Liver (tissue), 8 donors: ENCODE measurements at regions not wholly inside any gene's neighbourhood (a gene's known extent, or its start where the extent isn't known, plus 50 kb on each side); places are given as distances from the start of the nearest gene placed in this dataset.

Experiments used
- DNase-seq: peaks from one replicate; pipeline ENCODE4 v3.0.0-alpha.2; 2017; ENCODE audit warnings: low spot score
- H3K27ac ChIP-seq, 2 donors: one replicate each; pipeline ENCODE4 v1.7.0; 2013; ENCODE audit warnings: inconsistent platforms in 2 of 2, low read length in 2 of 2, control low read depth in 1 of 2, low read depth in 1 of 2, mild to moderate bottlenecking in 1 of 2
- H3K27me3 ChIP-seq, 4 donors: one replicate each; pipeline versions ENCODE4 v1.6.1 to v1.7.0; 2013; ENCODE audit warnings: low read length in 3 of 4, inconsistent platforms in 1 of 4, mild to moderate bottlenecking in 1 of 4, moderate library complexity in 1 of 4; ENCODE audit not compliant: control insufficient read depth in 4 of 4, insufficient read depth in 4 of 4
- H3K36me3 ChIP-seq, 4 donors: one replicate each; pipeline versions ENCODE4 v1.6.1 to v1.7.0; 2013; ENCODE audit warnings: low read length in 3 of 4, mild to moderate bottlenecking in 3 of 4, low read depth in 1 of 4, moderate library complexity in 1 of 4; ENCODE audit not compliant: control insufficient read depth in 4 of 4, insufficient read depth in 3 of 4
- H3K4me1 ChIP-seq, 4 donors: one replicate each; pipeline versions ENCODE4 v1.6.1 to v1.7.0; 2013; ENCODE audit warnings: low read length in 3 of 4, mild to moderate bottlenecking in 3 of 4, moderate library complexity in 1 of 4; ENCODE audit not compliant: control insufficient read depth in 4 of 4, insufficient read depth in 4 of 4
- H3K4me3 ChIP-seq, 3 donors: one replicate each; pipeline versions ENCODE4 v1.6.1 to v1.7.0; 2013; ENCODE audit warnings: low read length in 3 of 3, control low read depth in 1 of 3, low read depth in 1 of 3, mild to moderate bottlenecking in 1 of 3
- H3K9ac ChIP-seq, 2 donors: one replicate each; pipeline ENCODE4 v1.7.0; 2013; ENCODE audit warnings: low read length in 2 of 2, mild to moderate bottlenecking in 2 of 2, moderate library complexity in 2 of 2, control low read depth in 1 of 2, low read depth in 1 of 2
- H3K9me3 ChIP-seq, 4 donors: one replicate each; pipeline versions ENCODE4 v1.6.1 to v1.7.0; 2013; ENCODE audit warnings: low read length in 3 of 4; ENCODE audit not compliant: control insufficient read depth in 4 of 4
- EGR1 ChIP-seq, 2 donors: IDR thresholded peaks; 2 replicates each; pipeline ENCODE4 v1.6.1; 2016 to 2018; ENCODE audit warnings: antibody characterized with exemption in 2 of 2, low read depth in 2 of 2
- FOXA1 ChIP-seq: IDR thresholded peaks from 2 replicates; pipeline ENCODE4 v1.6.1; 2016; ENCODE audit warnings: antibody characterized with exemption
- FOXA2 ChIP-seq: IDR thresholded peaks from 2 replicates; pipeline ENCODE4 v1.6.1; 2016; ENCODE audit warnings: antibody characterized with exemption
- GABPA ChIP-seq, 2 donors: IDR thresholded peaks in 1 of 2; conservative IDR thresholded peaks in 1 of 2; 2 replicates each; pipeline ENCODE4 v1.6.1; 2016; ENCODE audit warnings: antibody characterized with exemption in 2 of 2, mild to moderate bottlenecking in 1 of 2, moderate library complexity in 1 of 2
- HNF4A ChIP-seq, 2 donors: conservative IDR thresholded peaks; 2 replicates each; pipeline ENCODE4 v1.6.1; 2016; ENCODE audit warnings: antibody characterized with exemption in 2 of 2, mild to moderate bottlenecking in 2 of 2
- HNF4G ChIP-seq: IDR thresholded peaks from 2 replicates; pipeline ENCODE4 v1.6.1; 2016; ENCODE audit warnings: antibody characterized with exemption
- JUND ChIP-seq, 2 donors: IDR thresholded peaks; 2 replicates each; pipeline ENCODE4 v1.6.1; 2016; ENCODE audit warnings: antibody characterized with exemption in 2 of 2
- NR2F2 ChIP-seq: IDR thresholded peaks from 2 replicates; pipeline ENCODE4 v1.6.1; 2016; ENCODE audit warnings: antibody characterized with exemption
- RAD21 ChIP-seq, 2 donors: IDR thresholded peaks; 2 replicates each; pipeline ENCODE4 v1.6.1; 2016; ENCODE audit warnings: antibody characterized with exemption in 2 of 2, mild to moderate bottlenecking in 2 of 2
- RXRA ChIP-seq, 2 donors: IDR thresholded peaks; 2 replicates each; pipeline ENCODE4 v1.6.1; 2017 to 2018; ENCODE audit warnings: antibody characterized with exemption in 2 of 2, mild to moderate bottlenecking in 1 of 2
- SP1 ChIP-seq: IDR thresholded peaks from 2 replicates; pipeline ENCODE4 v1.6.1; 2018; ENCODE audit warnings: antibody characterized with exemption, mild to moderate bottlenecking
- TAF1 ChIP-seq: conservative IDR thresholded peaks from 2 replicates; pipeline ENCODE4 v1.6.1; 2016; ENCODE audit warnings: antibody characterized with exemption, mild to moderate bottlenecking
- YY1 ChIP-seq: IDR thresholded peaks from 2 replicates; pipeline ENCODE4 v1.6.1; 2016; ENCODE audit warnings: antibody characterized with exemption, mild to moderate bottlenecking
- WGBS: extraction: QIAGEN DNeasy Blood & Tissue Kit; methylation state at CpG from one replicate; pipeline ENCODE4 v1.1.7; 2013; 5-methylcytosine and 5-hydroxymethylcytosine counted together
- TF ChIP-seq, protein P1 (sequence below): IDR thresholded peaks from 2 replicates; pipeline ENCODE4 v1.6.1; 2016; ENCODE audit warnings: antibody characterized with exemption
- TF ChIP-seq, protein P2 (sequence below): IDR thresholded peaks from 2 replicates; pipeline ENCODE4 v1.6.1; 2016; ENCODE audit warnings: antibody characterized with exemption
- TF ChIP-seq, protein P3 (sequence below): fragments of 150-350 bp; IDR thresholded peaks from 2 replicates; pipeline ENCODE4 v1.5.1; 2017; ENCODE audit warnings: improper control_type of control experiment, low read depth, low read length; ENCODE audit not compliant: missing input control
- TF ChIP-seq, protein P4 (sequence below): IDR thresholded peaks from 2 replicates; pipeline ENCODE4 v1.6.1; 2016; ENCODE audit warnings: antibody characterized with exemption
- TF ChIP-seq, protein P5 (sequence below): IDR thresholded peaks from 2 replicates; pipeline ENCODE4 v1.6.1; 2016; ENCODE audit warnings: antibody characterized with exemption, mild to moderate bottlenecking
- donor health status: healthy.
- donor health status: healthy.
- donor health status: healthy.
- donor health status: healthy.
- donor health status: healthy.

DNA sequence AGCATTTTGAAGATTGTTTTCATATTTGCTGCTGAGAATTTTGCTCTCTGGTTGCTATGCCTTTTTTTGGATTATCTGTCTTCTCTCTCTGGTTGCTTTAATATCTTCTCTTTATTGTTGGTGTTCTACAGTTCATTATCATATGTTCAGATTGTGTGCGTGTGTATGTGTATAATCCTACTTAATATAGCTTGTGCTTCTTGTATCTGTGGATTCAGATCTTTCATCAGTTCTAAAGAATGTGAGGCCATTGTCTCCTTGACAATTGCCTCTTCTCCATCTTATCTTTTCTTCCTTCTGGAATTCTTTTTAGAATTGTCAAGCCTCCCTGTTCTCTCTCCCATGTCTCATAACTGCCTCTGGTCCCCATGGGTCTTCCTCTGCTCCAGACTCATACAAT lies 195.4 kb downstream of the CDC5L start:
- Histone ChIP-seq H3K27ac (no peak overlapping the region), H3K4me3 (no peak overlapping the region), H3K9me3 (peaks cover 0 to 6% (median 6%) of the 10 kb centered on the region in 4 donors), H3K9ac (no peak overlapping the region), H3K4me1 (no peaks in the 10 kb centered on the region), H3K36me3 (no peaks in the 10 kb centered on the region), H3K27me3 (no peaks in the 10 kb centered on the region)
- WGBS = 83% methylated on average over 1 of the region's 1 CpG
- DNase-seq = no peak
- TF ChIP-seq SP1 = no peak
- no peak for TF ChIP-seq HNF4A (conservative IDR thresholded peaks at IDR 0.05)
- no peak for TF ChIP-seq FOXA2
- no peak for TF ChIP-seq TAF1
- TF ChIP-seq, protein P1, sequence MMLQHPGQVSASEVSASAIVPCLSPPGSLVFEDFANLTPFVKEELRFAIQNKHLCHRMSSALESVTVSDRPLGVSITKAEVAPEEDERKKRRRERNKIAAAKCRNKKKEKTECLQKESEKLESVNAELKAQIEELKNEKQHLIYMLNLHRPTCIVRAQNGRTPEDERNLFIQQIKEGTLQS = no peak
- TF ChIP-seq, protein P2, sequence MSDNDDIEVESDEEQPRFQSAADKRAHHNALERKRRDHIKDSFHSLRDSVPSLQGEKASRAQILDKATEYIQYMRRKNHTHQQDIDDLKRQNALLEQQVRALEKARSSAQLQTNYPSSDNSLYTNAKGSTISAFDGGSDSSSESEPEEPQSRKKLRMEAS = no peak
- no peak for TF ChIP-seq RAD21 (IDR thresholded peaks at IDR 0.05)
- no peak for TF ChIP-seq HNF4G
- TF ChIP-seq, protein P3, sequence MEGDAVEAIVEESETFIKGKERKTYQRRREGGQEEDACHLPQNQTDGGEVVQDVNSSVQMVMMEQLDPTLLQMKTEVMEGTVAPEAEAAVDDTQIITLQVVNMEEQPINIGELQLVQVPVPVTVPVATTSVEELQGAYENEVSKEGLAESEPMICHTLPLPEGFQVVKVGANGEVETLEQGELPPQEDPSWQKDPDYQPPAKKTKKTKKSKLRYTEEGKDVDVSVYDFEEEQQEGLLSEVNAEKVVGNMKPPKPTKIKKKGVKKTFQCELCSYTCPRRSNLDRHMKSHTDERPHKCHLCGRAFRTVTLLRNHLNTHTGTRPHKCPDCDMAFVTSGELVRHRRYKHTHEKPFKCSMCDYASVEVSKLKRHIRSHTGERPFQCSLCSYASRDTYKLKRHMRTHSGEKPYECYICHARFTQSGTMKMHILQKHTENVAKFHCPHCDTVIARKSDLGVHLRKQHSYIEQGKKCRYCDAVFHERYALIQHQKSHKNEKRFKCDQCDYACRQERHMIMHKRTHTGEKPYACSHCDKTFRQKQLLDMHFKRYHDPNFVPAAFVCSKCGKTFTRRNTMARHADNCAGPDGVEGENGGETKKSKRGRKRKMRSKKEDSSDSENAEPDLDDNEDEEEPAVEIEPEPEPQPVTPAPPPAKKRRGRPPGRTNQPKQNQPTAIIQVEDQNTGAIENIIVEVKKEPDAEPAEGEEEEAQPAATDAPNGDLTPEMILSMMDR = no peak

DNA sequence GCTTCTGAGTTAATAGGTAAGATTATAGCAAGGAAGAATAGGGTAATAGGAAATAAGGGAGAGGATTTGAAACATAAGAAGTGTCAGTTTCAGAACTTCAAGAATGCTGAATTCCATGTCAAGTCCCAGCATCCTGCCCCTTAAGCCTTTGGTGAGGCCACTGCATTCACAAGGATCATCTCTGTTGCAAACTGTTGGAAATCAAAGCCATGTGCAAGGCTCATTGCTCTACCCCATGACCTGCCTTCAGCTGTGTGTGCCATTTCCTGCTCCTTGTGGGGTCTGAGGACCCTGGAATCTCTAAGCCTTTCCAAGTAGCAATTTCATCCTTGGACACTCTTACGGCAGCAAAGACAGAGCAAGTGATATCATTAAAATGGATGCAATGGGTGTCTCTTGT lies 203.0 kb downstream of the CDC5L start:
- H3K4me3 ChIP-seq = no peak overlapping the region
- no peaks in the 10 kb centered on the region for H3K36me3 ChIP-seq
- no peaks in the 10 kb centered on the region for H3K4me1 ChIP-seq
- no peak for TF ChIP-seq GABPA (IDR thresholded peaks at IDR 0.05 in 1 of 2, conservative IDR thresholded peaks at IDR 0.05 in 1 of 2)
- no peak for TF ChIP-seq FOXA2
- TF ChIP-seq, protein P1 = no peak
- TF ChIP-seq, protein P2 = no peak
- TF ChIP-seq, protein P4, sequence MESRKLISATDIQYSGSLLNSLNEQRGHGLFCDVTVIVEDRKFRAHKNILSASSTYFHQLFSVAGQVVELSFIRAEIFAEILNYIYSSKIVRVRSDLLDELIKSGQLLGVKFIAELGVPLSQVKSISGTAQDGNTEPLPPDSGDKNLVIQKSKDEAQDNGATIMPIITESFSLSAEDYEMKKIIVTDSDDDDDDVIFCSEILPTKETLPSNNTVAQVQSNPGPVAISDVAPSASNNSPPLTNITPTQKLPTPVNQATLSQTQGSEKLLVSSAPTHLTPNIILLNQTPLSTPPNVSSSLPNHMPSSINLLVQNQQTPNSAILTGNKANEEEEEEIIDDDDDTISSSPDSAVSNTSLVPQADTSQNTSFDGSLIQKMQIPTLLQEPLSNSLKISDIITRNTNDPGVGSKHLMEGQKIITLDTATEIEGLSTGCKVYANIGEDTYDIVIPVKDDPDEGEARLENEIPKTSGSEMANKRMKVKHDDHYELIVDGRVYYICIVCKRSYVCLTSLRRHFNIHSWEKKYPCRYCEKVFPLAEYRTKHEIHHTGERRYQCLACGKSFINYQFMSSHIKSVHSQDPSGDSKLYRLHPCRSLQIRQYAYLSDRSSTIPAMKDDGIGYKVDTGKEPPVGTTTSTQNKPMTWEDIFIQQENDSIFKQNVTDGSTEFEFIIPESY = no peak
- TF ChIP-seq, protein P5, sequence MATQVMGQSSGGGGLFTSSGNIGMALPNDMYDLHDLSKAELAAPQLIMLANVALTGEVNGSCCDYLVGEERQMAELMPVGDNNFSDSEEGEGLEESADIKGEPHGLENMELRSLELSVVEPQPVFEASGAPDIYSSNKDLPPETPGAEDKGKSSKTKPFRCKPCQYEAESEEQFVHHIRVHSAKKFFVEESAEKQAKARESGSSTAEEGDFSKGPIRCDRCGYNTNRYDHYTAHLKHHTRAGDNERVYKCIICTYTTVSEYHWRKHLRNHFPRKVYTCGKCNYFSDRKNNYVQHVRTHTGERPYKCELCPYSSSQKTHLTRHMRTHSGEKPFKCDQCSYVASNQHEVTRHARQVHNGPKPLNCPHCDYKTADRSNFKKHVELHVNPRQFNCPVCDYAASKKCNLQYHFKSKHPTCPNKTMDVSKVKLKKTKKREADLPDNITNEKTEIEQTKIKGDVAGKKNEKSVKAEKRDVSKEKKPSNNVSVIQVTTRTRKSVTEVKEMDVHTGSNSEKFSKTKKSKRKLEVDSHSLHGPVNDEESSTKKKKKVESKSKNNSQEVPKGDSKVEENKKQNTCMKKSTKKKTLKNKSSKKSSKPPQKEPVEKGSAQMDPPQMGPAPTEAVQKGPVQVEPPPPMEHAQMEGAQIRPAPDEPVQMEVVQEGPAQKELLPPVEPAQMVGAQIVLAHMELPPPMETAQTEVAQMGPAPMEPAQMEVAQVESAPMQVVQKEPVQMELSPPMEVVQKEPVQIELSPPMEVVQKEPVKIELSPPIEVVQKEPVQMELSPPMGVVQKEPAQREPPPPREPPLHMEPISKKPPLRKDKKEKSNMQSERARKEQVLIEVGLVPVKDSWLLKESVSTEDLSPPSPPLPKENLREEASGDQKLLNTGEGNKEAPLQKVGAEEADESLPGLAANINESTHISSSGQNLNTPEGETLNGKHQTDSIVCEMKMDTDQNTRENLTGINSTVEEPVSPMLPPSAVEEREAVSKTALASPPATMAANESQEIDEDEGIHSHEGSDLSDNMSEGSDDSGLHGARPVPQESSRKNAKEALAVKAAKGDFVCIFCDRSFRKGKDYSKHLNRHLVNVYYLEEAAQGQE = no peak
- TF ChIP-seq JUND (IDR thresholded peaks at IDR 0.05) = no peak
- no peak for TF ChIP-seq TAF1
- TF ChIP-seq, protein P3 = no peak
- TF ChIP-seq RXRA (IDR thresholded peaks at IDR 0.05) = no peak
- TF ChIP-seq YY1 = no peak
- no peak for TF ChIP-seq FOXA1
- no peak for TF ChIP-seq RAD21 (IDR thresholded peaks at IDR 0.05)
- no peak for TF ChIP-seq SP1
- no peak for TF ChIP-seq EGR1 (IDR thresholded peaks at IDR 0.05; ENCODE audit: low read depth in 2 of 2)
- TF ChIP-seq NR2F2 = no peak
- DNase-seq = no peak
- WGBS = 91% methylated on average over 1 of the region's 1 CpG
- no peak overlapping the region for H3K9ac ChIP-seq
- no peak overlapping the region for H3K27ac ChIP-seq
- H3K9me3 ChIP-seq = no peaks in the 10 kb centered on the region
- H3K27me3 ChIP-seq = peaks cover 0 to 4% (median 0%) of the 10 kb centered on the region in 4 donors
